ENCODE measurements at regions not wholly inside any gene's neighbourhood (a gene's known extent, or its start where the extent isn't known, plus 50 kb on each side); places are given as distances from the start of the nearest gene placed in this dataset.

DNA sequence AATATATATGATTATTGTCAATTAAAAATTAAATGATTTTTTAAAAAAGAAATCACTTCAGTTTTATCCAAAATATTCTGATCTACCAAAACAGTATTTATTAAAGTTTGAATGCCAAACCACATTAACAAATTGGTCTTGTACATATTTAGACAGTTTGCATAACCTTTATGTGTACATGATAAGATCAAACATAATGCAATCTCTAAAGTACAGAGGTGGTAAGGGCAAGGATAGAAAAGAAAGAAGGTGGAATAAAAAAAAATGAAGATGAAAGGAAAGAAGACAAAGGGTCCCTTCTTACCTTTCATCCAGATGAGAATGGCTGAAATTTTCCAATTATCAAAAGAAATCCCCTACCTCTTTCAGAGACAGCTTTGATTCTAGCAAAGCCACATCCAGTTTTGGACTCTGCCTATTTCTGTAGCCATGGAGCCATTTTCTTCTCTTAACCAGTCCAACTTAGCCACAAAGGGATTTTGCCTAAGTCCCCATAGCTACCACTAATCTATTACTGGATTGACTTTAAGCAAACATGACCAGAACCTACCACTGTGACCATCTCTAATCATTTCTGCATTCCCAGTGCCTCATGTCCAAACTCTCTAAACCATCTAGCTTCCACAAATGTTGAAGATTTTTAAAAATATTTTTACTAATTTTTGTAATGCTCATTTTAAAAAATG is 133.3 kb upstream of the TRPM3 start:
- no peaks in the 10 kb centered on the region for H3K9me3 Mint-ChIP-seq
- no peaks in the 10 kb centered on the region for H3K36me3 ChIP-seq (ENCODE audit: control insufficient read depth, insufficient read depth, low read length)
- H3K4me1 ChIP-seq (ENCODE audit: control insufficient read depth, insufficient read depth, low read length): no peaks in the 10 kb centered on the region
- no peak overlapping the region for H3K27ac Mint-ChIP-seq
- H3K4me1 Mint-ChIP-seq: no peaks in the 10 kb centered on the region
- no peaks in the 10 kb centered on the region for H3K27me3 ChIP-seq (ENCODE audit: control insufficient read depth, insufficient read depth, low read length)
- no peak overlapping the region for H3K27ac ChIP-seq (ENCODE audit: low read length)
- TF ChIP-seq, protein P1, sequence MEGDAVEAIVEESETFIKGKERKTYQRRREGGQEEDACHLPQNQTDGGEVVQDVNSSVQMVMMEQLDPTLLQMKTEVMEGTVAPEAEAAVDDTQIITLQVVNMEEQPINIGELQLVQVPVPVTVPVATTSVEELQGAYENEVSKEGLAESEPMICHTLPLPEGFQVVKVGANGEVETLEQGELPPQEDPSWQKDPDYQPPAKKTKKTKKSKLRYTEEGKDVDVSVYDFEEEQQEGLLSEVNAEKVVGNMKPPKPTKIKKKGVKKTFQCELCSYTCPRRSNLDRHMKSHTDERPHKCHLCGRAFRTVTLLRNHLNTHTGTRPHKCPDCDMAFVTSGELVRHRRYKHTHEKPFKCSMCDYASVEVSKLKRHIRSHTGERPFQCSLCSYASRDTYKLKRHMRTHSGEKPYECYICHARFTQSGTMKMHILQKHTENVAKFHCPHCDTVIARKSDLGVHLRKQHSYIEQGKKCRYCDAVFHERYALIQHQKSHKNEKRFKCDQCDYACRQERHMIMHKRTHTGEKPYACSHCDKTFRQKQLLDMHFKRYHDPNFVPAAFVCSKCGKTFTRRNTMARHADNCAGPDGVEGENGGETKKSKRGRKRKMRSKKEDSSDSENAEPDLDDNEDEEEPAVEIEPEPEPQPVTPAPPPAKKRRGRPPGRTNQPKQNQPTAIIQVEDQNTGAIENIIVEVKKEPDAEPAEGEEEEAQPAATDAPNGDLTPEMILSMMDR (IDR thresholded peaks at IDR 0.05): no peak
- DNase-seq (no peak), ATAC-seq (no peak)
- intact Hi-C loops (cut with micrococcal nuclease): no loop called here
- no peak overlapping the region for H3K4me3 ChIP-seq (ENCODE audit: low read length)
- no peaks in the 10 kb centered on the region for H3K9me3 ChIP-seq (ENCODE audit: control insufficient read depth, insufficient read depth, low read length)
- H3K27me3 Mint-ChIP-seq (ENCODE audit: low read depth in 2 of 2): no peaks in the 10 kb centered on the region
- no peaks in the 10 kb centered on the region for H3K36me3 Mint-ChIP-seq
- no peak overlapping the region for H3K4me3 Mint-ChIP-seq

DNA sequence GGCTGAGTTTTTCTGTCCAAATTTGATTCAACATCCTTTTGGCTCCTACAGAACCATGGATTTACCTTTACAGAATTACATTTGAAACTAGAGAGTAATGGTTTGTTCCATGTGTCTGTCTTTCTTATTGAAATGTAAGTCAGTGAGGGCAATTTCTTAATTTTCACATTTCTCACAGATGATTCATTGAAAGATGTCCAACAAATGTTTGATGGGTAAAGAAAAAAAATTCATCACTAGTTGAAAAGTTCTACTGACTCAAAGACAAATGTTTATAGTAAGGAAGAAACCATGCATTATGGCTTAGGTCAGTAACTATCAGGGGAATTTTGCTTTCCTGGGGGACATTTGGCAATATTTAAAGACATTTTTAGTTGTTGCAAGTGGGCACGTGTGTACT is 131.6 kb upstream of the TRPM3 start:
- Mint-ChIP-seq H3K27me3 (ENCODE audit: low read depth in 2 of 2) (no peaks in the 10 kb centered on the region), H3K4me1 (no peaks in the 10 kb centered on the region), H3K36me3 (no peaks in the 10 kb centered on the region), H3K4me3 (no peak overlapping the region), H3K27ac (no peak overlapping the region), H3K9me3 (no peaks in the 10 kb centered on the region)
- Histone ChIP-seq H3K4me1 (ENCODE audit: control insufficient read depth, insufficient read depth, low read length) (no peaks in the 10 kb centered on the region), H3K9me3 (ENCODE audit: control insufficient read depth, insufficient read depth, low read length) (no peaks in the 10 kb centered on the region), H3K4me3 (ENCODE audit: low read length) (no peak overlapping the region), H3K27ac (ENCODE audit: low read length) (no peak overlapping the region), H3K36me3 (ENCODE audit: control insufficient read depth, insufficient read depth, low read length) (no peaks in the 10 kb centered on the region), H3K27me3 (ENCODE audit: control insufficient read depth, insufficient read depth, low read length) (no peaks in the 10 kb centered on the region)
- TF ChIP-seq, protein P1 (IDR thresholded peaks at IDR 0.05): no peak
- no peak for ATAC-seq
- WGBS (ENCODE audit: insufficient coverage): 83% methylated on average over 1 of the region's 1 CpG
- intact Hi-C loops (cut with micrococcal nuclease): no loop called here
- DNase-seq: no peak

DNA sequence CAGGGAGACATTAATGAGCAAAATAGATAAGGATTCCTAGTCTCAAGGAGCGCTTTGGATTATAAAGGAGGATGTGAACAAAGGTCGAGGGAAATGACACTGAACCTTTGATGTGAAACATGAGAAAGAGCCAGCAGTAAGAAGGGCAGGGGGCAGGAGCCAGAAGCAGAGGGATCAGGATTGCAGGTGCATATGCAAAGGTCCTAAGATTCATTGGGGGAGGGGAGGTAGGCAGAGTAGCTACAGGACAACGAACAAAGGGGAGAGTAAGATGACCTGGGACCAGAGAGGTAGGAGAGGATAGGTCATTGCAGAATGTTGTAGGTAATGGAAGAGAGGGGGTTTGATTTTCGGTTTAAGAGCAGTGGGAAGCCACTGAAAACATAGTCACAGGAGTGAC is 129.2 kb upstream of the TRPM3 start:
- Mint-ChIP-seq H3K9me3 (peaks cover 0 to 2% of the 10 kb centered on the region in 2 donors), H3K36me3 (no peaks in the 10 kb centered on the region), H3K4me3 (no peak overlapping the region), H3K4me1 (no peaks in the 10 kb centered on the region), H3K27me3 (ENCODE audit: low read depth in 2 of 2) (peaks cover 0 to 2% of the 10 kb centered on the region in 2 donors), H3K27ac (no peak overlapping the region)
- DNase-seq: no peak
- Histone ChIP-seq H3K4me1 (ENCODE audit: control insufficient read depth, insufficient read depth, low read length) (no peaks in the 10 kb centered on the region), H3K27me3 (ENCODE audit: control insufficient read depth, insufficient read depth, low read length) (no peaks in the 10 kb centered on the region), H3K4me3 (ENCODE audit: low read length) (no peak overlapping the region), H3K27ac (ENCODE audit: low read length) (no peak overlapping the region), H3K9me3 (ENCODE audit: control insufficient read depth, insufficient read depth, low read length) (no peaks in the 10 kb centered on the region), H3K36me3 (ENCODE audit: control insufficient read depth, insufficient read depth, low read length) (no peaks in the 10 kb centered on the region)
- intact Hi-C loops (cut with micrococcal nuclease): no loop called here
- no peak for ATAC-seq
- TF ChIP-seq, protein P1 (IDR thresholded peaks at IDR 0.05): no peak
- WGBS (ENCODE audit: insufficient coverage): 57% methylated on average over 4 of the region's 4 CpGs

DNA sequence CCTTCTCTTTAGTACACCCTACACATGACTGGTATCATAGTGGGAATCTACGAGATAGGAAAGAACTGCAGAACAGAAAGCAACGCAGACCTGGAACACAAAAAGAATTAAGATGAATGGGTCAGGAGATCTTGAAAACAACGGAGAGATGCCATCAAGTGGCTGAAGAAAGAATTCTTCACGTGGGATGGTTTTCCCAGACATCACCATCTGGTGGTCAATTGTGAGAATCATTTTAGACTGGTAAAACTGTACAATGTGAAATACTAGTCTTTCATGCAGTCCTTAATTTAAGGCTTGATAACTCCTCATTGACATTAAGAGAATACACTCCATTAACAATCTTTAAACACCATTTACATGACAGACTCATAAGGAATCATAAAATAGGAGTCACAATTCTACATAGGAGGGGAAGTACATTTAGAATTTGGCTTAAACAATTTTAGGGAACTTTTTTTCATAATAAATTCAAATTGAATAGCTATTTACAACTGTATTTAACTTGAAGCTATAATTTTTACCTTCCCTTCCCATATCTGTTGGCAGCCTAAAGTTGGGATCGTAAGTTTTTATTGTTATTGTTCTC is 128.4 kb upstream of the TRPM3 start:
- no peak for ATAC-seq
- 2% methylated on average over 4 of the region's 5 CpGs for WGBS (ENCODE audit: insufficient coverage)

More for the DNA sequence above, 128.4 kb upstream of the TRPM3 start:
- TF ChIP-seq, protein P1 (IDR thresholded peaks at IDR 0.05): no peak
- peaks cover 0 to 3% of the 10 kb centered on the region in 2 donors for H3K9me3 Mint-ChIP-seq
- DNase-seq: peak in 1 of 2 donors; percentile 17
- Histone ChIP-seq H3K27ac (ENCODE audit: low read length) (no peak overlapping the region), H3K4me3 (ENCODE audit: low read length) (no peak overlapping the region), H3K9me3 (ENCODE audit: control insufficient read depth, insufficient read depth, low read length) (no peaks in the 10 kb centered on the region), H3K27me3 (ENCODE audit: control insufficient read depth, insufficient read depth, low read length) (no peaks in the 10 kb centered on the region), H3K4me1 (ENCODE audit: control insufficient read depth, insufficient read depth, low read length) (no peaks in the 10 kb centered on the region), H3K36me3 (ENCODE audit: control insufficient read depth, insufficient read depth, low read length) (no peaks in the 10 kb centered on the region)
- no peaks in the 10 kb centered on the region for H3K4me1 Mint-ChIP-seq
- H3K27ac Mint-ChIP-seq: no peak overlapping the region
- H3K27me3 Mint-ChIP-seq (ENCODE audit: low read depth in 2 of 2): peaks cover 0 to 3% of the 10 kb centered on the region in 2 donors
- intact Hi-C loops (cut with micrococcal nuclease): loop anchor here (10.0 kb wide), 1 partner anchor 605 kb away; no protein-coding TSS in a partner anchor
- H3K36me3 Mint-ChIP-seq: no peaks in the 10 kb centered on the region
- H3K4me3 Mint-ChIP-seq: no peak overlapping the region
